WTC11 (cell line): ENCODE measurements at regions not wholly inside any gene's neighbourhood (a gene's known extent, or its start where the extent isn't known, plus 50 kb on each side); places are given as distances from the start of the nearest gene placed in this dataset.

Experiments used
- ATAC-seq: fragments of 200-7000 bp; cut with Tn5 transposase; 2 replicates; pipeline ENCODE4 v1.10.0; 2021; ENCODE audit warnings: mild to moderate bottlenecking, moderate library complexity
- CTCF ChIA-PET: fragments of 300-600 bp; sonication (Branson Sonifier 250); formaldehyde crosslinking; loops from one replicate; lab custom pipeline; 2021; ENCODE audit warnings: antibody characterized with exemption; lab: Charles Lee
- POLR2A ChIA-PET: fragments of 350-600 bp; sonication (Branson Sonifier 250); formaldehyde crosslinking; loops from one replicate; lab custom pipeline; 2021; ENCODE audit warnings: antibody characterized with exemption; lab: Charles Lee
- DNase-seq: peaks from one replicate; pipeline ENCODE4 v3.0.0; 2021; ENCODE audit warnings: low spot score
- H3K27ac Mint-ChIP-seq: 2 replicates; pipeline ENCODE4 v1.8.0; 2021; ENCODE audit warnings: mixed read lengths
- H3K27me3 Mint-ChIP-seq: 2 replicates; pipeline ENCODE4 v1.8.0; 2021; ENCODE audit warnings: low read depth, mild to moderate bottlenecking, moderate library complexity, mixed read lengths
- H3K36me3 Mint-ChIP-seq: 2 replicates; pipeline ENCODE4 v1.8.0; 2021; ENCODE audit warnings: mixed read lengths
- H3K4me1 Mint-ChIP-seq: 2 replicates; pipeline ENCODE4 v1.8.0; 2022; ENCODE audit warnings: mixed read lengths
- H3K4me3 Mint-ChIP-seq: 2 replicates; pipeline ENCODE4 v1.8.0; 2021; ENCODE audit warnings: mild to moderate bottlenecking, moderate library complexity, mixed read lengths
- H3K9me3 Mint-ChIP-seq: 2 replicates; pipeline ENCODE4 v1.8.0; 2021; ENCODE audit warnings: mixed read lengths
- ATF2 ChIP-seq: sonication (generic); formaldehyde crosslinking; IDR thresholded peaks from 2 replicates; pipeline ENCODE4 v1.8.1; 2022; ENCODE audit warnings: low read depth, missing genetic modification reagents, borderline replicate concordance
- CREM ChIP-seq: sonication (generic); formaldehyde crosslinking; IDR thresholded peaks from 2 replicates; pipeline ENCODE4 v1.8.1; 2022; ENCODE audit warnings: mild to moderate bottlenecking, missing genetic modification reagents, moderate library complexity
- E2F4 ChIP-seq: sonication (generic); formaldehyde crosslinking; IDR thresholded peaks from 2 replicates; pipeline ENCODE4 v1.8.1; 2022; ENCODE audit warnings: low read depth, mild to moderate bottlenecking, moderate library complexity, missing genetic modification reagents, borderline replicate concordance
- ERG ChIP-seq: fragments of 250-450 bp; sonication (Bioruptor Pico); IDR thresholded peaks from 2 replicates; pipeline ENCODE4 v1.8.0; 2021; ENCODE audit warnings: mild to moderate bottlenecking
- ETV6 ChIP-seq: sonication (generic); formaldehyde crosslinking; IDR thresholded peaks from 2 replicates; pipeline ENCODE4 v1.8.1; 2022; ENCODE audit warnings: mild to moderate bottlenecking, missing genetic modification reagents
- MAX ChIP-seq: sonication (generic); formaldehyde crosslinking; IDR thresholded peaks from 2 replicates; pipeline ENCODE4 v1.8.0; 2022; ENCODE audit warnings: mild to moderate bottlenecking, missing genetic modification reagents
- MYBL2 ChIP-seq: sonication (generic); formaldehyde crosslinking; IDR thresholded peaks from 2 replicates; pipeline ENCODE4 v1.8.1; 2023; ENCODE audit warnings: mild to moderate bottlenecking, moderate library complexity, missing genetic modification reagents
- NFE2L1 ChIP-seq: sonication (generic); formaldehyde crosslinking; IDR thresholded peaks from 2 replicates; pipeline ENCODE4 v1.8.1; 2023; ENCODE audit warnings: missing genetic modification reagents
- NFYB ChIP-seq: sonication (generic); formaldehyde crosslinking; conservative IDR thresholded peaks from 2 replicates; pipeline ENCODE4 v1.8.0; 2022; ENCODE audit warnings: low read depth, missing genetic modification reagents
- PREB ChIP-seq: sonication (generic); formaldehyde crosslinking; IDR thresholded peaks from 2 replicates; pipeline ENCODE4 v1.8.1; 2022; ENCODE audit warnings: mild to moderate bottlenecking, missing genetic modification reagents, moderate library complexity, borderline replicate concordance
- SMAD3 ChIP-seq: sonication (generic); formaldehyde crosslinking; IDR thresholded peaks from 2 replicates; pipeline ENCODE4 v1.8.0; 2022; ENCODE audit warnings: missing genetic modification reagents, mild to moderate bottlenecking, borderline replicate concordance
- SP1 ChIP-seq: sonication (generic); formaldehyde crosslinking; conservative IDR thresholded peaks from 2 replicates; pipeline ENCODE4 v1.8.1; 2022; ENCODE audit warnings: missing genetic modification reagents
- TCF7 ChIP-seq: sonication (generic); formaldehyde crosslinking; IDR thresholded peaks from 2 replicates; pipeline ENCODE4 v1.8.0; 2022; ENCODE audit warnings: mild to moderate bottlenecking, low read depth, missing genetic modification reagents, moderate library complexity
- TEAD1 ChIP-seq: sonication (generic); formaldehyde crosslinking; IDR thresholded peaks from 2 replicates; pipeline ENCODE4 v1.8.0; 2022; ENCODE audit warnings: mild to moderate bottlenecking, missing genetic modification reagents
- ZBTB21 ChIP-seq: sonication (generic); formaldehyde crosslinking; IDR thresholded peaks from 2 replicates; pipeline ENCODE4 v1.8.1; 2023; ENCODE audit warnings: mild to moderate bottlenecking, missing genetic modification reagents, borderline replicate concordance
- ZBTB43 ChIP-seq: sonication (generic); formaldehyde crosslinking; IDR thresholded peaks from 2 replicates; pipeline ENCODE4 v1.8.1; 2023; ENCODE audit warnings: mild to moderate bottlenecking, missing genetic modification reagents
- ZNF138 ChIP-seq: sonication (generic); formaldehyde crosslinking; conservative IDR thresholded peaks from 2 replicates; pipeline ENCODE4 v1.8.1; 2022; ENCODE audit warnings: mild to moderate bottlenecking, moderate library complexity, missing genetic modification reagents
- ZNF232 ChIP-seq: sonication (generic); formaldehyde crosslinking; IDR thresholded peaks from 2 replicates; pipeline ENCODE4 v1.8.0; 2022; ENCODE audit warnings: mild to moderate bottlenecking, missing genetic modification reagents
- ZNF263 ChIP-seq: sonication (generic); formaldehyde crosslinking; IDR thresholded peaks from 2 replicates; pipeline ENCODE4 v1.8.1; 2022; ENCODE audit warnings: low read depth, mild to moderate bottlenecking, moderate library complexity, missing genetic modification reagents
- ZNF532 ChIP-seq: fragments of 250-450 bp; sonication (Bioruptor Pico); IDR thresholded peaks from 2 replicates; pipeline ENCODE4 v1.9.0; 2021; ENCODE audit warnings: mild to moderate bottlenecking, borderline replicate concordance

GRCh38 chr10:9311702-9312499, 1257.4 kb downstream of the GATA3 start:
- Mint-ChIP-seq H3K4me1 (peaks cover 16% of the 10 kb centered on the region), H3K27me3 (no peaks in the 10 kb centered on the region), H3K4me3 (no peak overlapping the region), H3K9me3 (no peaks in the 10 kb centered on the region)
- CTCF ChIA-PET, result interaction anchor here (0.5 to 1.4 kb wide), 11 partner anchors 9 to 1786 kb away, joined by 3 to 8 read pairs (median 3); no protein-coding TSS in a partner anchor
- POLR2A ChIA-PET, result interaction anchor here (0.5 kb wide), 1 partner anchor 118 kb away, joined by 4 read pairs; no protein-coding TSS in a partner anchor
- TF ChIP-seq ATF2 (CRISPR knock-in tag) (no peak), MYBL2 (CRISPR knock-in tag) (no peak), MAX (CRISPR knock-in tag) (no peak), CREM (CRISPR knock-in tag) (no peak), ZNF232 (CRISPR knock-in tag) (no peak), TEAD1 (no peak), ZBTB43 (CRISPR knock-in tag) (no peak), PREB (CRISPR knock-in tag) (no peak), ZBTB21 (CRISPR knock-in tag) (no peak)
- TF ChIP-seq, all 79 proteins: peak for 0
- DNase-seq (no peak), ATAC-seq (peak; percentile 64)
- H3K27ac Mint-ChIP-seq, result no peak overlapping the region
- H3K36me3 Mint-ChIP-seq, result no peaks in the 10 kb centered on the region

GRCh38 chr10:9315292-9315691, 1260.8 kb downstream of the GATA3 start:
- Mint-ChIP-seq H3K4me3 (no peak overlapping the region), H3K36me3 (no peaks in the 10 kb centered on the region), H3K4me1 (peaks cover 16% of the 10 kb centered on the region), H3K27me3 (no peaks in the 10 kb centered on the region; the same call in 1 of the 2 replicates), H3K9me3 (no peaks in the 10 kb centered on the region), H3K27ac (no peak overlapping the region)
- POLR2A ChIA-PET, result no interaction called here
- no peak for DNase-seq
- no peak for TF ChIP-seq ERG (CRISPR knock-in tag)
- no peak for TF ChIP-seq NFE2L1 (CRISPR knock-in tag)
- TF ChIP-seq ETV6 (CRISPR knock-in tag), result no peak
- no peak for TF ChIP-seq SP1 (CRISPR knock-in tag)
- no peak for TF ChIP-seq NFYB (CRISPR knock-in tag)
- TF ChIP-seq ZBTB21 (CRISPR knock-in tag), result no peak
- TF ChIP-seq TCF7 (CRISPR knock-in tag), result no peak
- TF ChIP-seq ZNF138, result no peak
- TF ChIP-seq SMAD3 (CRISPR knock-in tag), result no peak
- no peak for TF ChIP-seq E2F4
- TF ChIP-seq ZNF263 (CRISPR knock-in tag), result no peak
- no peak for TF ChIP-seq ZNF532
- ATAC-seq, result no peak
- CTCF ChIA-PET, result no interaction called here
